ENCODE measurements at regions not wholly inside any gene's neighbourhood (a gene's known extent, or its start where the extent isn't known, plus 50 kb on each side); places are given as distances from the start of the nearest gene placed in this dataset.

GRCh38 chr13:22357132-22357531 is 686.3 kb downstream of the FGF9 start:
- no peak for DNase-seq

- no peak for DNase-seq
These were observed 698.2 kb downstream of the FGF9 start for GRCh38 chr13:22369090-22369489.

GRCh38 chr13:22369840-22370239 is 699.0 kb downstream of the FGF9 start:
- DNase-seq: no peak

GRCh38 chr13:22372261-22372660 is 701.4 kb downstream of the FGF9 start:
- DNase-seq: no peak

- DNase-seq: no peak
These were observed 704.3 kb downstream of the FGF9 start for GRCh38 chr13:22375151-22375550.

GRCh38 chr13:22387899-22388298 is 717.0 kb downstream of the FGF9 start:
- no peak for DNase-seq

- DNase-seq: no peak
These were observed 729.0 kb downstream of the FGF9 start for GRCh38 chr13:22399801-22400420.

GRCh38 chr13:22402682-22403081 is 731.8 kb downstream of the FGF9 start:
- no peak for DNase-seq

GRCh38 chr13:22403144-22403543 is 732.3 kb downstream of the FGF9 start:
- DNase-seq: no peak

- DNase-seq: no peak
These were observed 735.0 kb downstream of the FGF9 start for GRCh38 chr13:22405891-22406290.

GRCh38 chr13:22412452-22412851 is 741.6 kb downstream of the FGF9 start:
- no peak for DNase-seq

GRCh38 chr13:22422023-22422422 is 751.1 kb downstream of the FGF9 start:
- no peak for DNase-seq

- DNase-seq: no peak
These were observed 751.8 kb downstream of the FGF9 start for GRCh38 chr13:22422712-22423111.

- DNase-seq: no peak
These were observed 752.4 kb downstream of the FGF9 start for GRCh38 chr13:22423261-22423660.

- no peak for DNase-seq
These were observed 754.2 kb downstream of the FGF9 start for GRCh38 chr13:22425087-22425486.

- DNase-seq: no peak
These were observed 753.7 kb upstream of the SGCG start for GRCh38 chr13:22427066-22427465.

- no peak for DNase-seq
These were observed 753.0 kb upstream of the SGCG start for GRCh38 chr13:22427783-22428182.

- no peak for DNase-seq
These were observed 752.5 kb upstream of the SGCG start for GRCh38 chr13:22428188-22428828.

- no peak for DNase-seq
These were observed 748.1 kb upstream of the SGCG start for GRCh38 chr13:22432690-22433089.

- DNase-seq: no peak
These were observed 733.5 kb upstream of the SGCG start for GRCh38 chr13:22447132-22447886.

GRCh38 chr13:22449251-22449650 is 731.5 kb upstream of the SGCG start:
- DNase-seq: no peak

- no peak for DNase-seq
These were observed 729.4 kb upstream of the SGCG start for GRCh38 chr13:22451327-22451741.

GRCh38 chr13:22454586-22454985 is 726.2 kb upstream of the SGCG start:
- DNase-seq: no peak

GRCh38 chr13:22455036-22455435 is 725.7 kb upstream of the SGCG start:
- DNase-seq: no peak
